ENCODE measurements at regions not wholly inside any gene's neighbourhood (a gene's known extent, or its start where the extent isn't known, plus 50 kb on each side); places are given as distances from the start of the nearest gene placed in this dataset.

- Histone ChIP-seq H3K4me3 (ENCODE audit: low read length, poor library complexity, severe bottlenecking) (no peak overlapping the region), H3K9ac (ENCODE audit: low read depth, low read length, poor library complexity, severe bottlenecking) (no peak overlapping the region), H3K9me3 (ENCODE audit: insufficient read depth, low read depth, low read length) (no peaks in the 10 kb centered on the region), H3K4me1 (ENCODE audit: insufficient read depth, low read length, poor library complexity, severe bottlenecking) (peaks cover 58% of the 10 kb centered on the region), H3K36me3 (ENCODE audit: insufficient read depth, low read length) (no peaks in the 10 kb centered on the region), H3K27me3 (ENCODE audit: insufficient read depth, low read length, poor library complexity, severe bottlenecking) (no peaks in the 10 kb centered on the region), H3K4me2 (ENCODE audit: low read depth, low read length, poor library complexity, severe bottlenecking) (no peak overlapping the region), H3F3A (ENCODE audit: low read depth) (no peaks in the 10 kb centered on the region), H3K9me2 (replicated peaks; ENCODE audit: low read depth, low read length) (no peaks in the 10 kb centered on the region), H2AFZ (ENCODE audit: low read length) (no peak overlapping the region), H4K20me1 (ENCODE audit: insufficient read depth, low read length, poor library complexity, severe bottlenecking) (no peaks in the 10 kb centered on the region), H3K79me2 (ENCODE audit: insufficient read depth, low read length) (no peaks in the 10 kb centered on the region)
- TF ChIP-seq EZH2phosphoT487 (IDR thresholded peaks at IDR 0.05; ENCODE audit: borderline replicate concordance), result no peak
- TF ChIP-seq, protein P1, sequence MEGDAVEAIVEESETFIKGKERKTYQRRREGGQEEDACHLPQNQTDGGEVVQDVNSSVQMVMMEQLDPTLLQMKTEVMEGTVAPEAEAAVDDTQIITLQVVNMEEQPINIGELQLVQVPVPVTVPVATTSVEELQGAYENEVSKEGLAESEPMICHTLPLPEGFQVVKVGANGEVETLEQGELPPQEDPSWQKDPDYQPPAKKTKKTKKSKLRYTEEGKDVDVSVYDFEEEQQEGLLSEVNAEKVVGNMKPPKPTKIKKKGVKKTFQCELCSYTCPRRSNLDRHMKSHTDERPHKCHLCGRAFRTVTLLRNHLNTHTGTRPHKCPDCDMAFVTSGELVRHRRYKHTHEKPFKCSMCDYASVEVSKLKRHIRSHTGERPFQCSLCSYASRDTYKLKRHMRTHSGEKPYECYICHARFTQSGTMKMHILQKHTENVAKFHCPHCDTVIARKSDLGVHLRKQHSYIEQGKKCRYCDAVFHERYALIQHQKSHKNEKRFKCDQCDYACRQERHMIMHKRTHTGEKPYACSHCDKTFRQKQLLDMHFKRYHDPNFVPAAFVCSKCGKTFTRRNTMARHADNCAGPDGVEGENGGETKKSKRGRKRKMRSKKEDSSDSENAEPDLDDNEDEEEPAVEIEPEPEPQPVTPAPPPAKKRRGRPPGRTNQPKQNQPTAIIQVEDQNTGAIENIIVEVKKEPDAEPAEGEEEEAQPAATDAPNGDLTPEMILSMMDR (conservative IDR thresholded peaks at IDR 0.05; ENCODE audit: low read length), result no peak
These were observed 257.2 kb downstream of the ETS1 start for GRCh38 chr11:128330203-128330602.

GRCh38 chr11:128328955-128329551, 258.3 kb downstream of the ETS1 start:
- H3K4me2 ChIP-seq (ENCODE audit: low read depth, low read length, poor library complexity, severe bottlenecking), result peak overlapping the region; percentile 31
- peaks cover 63% of the 10 kb centered on the region for H3K4me1 ChIP-seq (ENCODE audit: insufficient read depth, low read length, poor library complexity, severe bottlenecking)
- H2AFZ ChIP-seq (ENCODE audit: low read length), result peak overlapping the region; percentile 38
- no peaks in the 10 kb centered on the region for H3K79me2 ChIP-seq (ENCODE audit: insufficient read depth, low read length)
- H3K9me2 ChIP-seq (replicated peaks; ENCODE audit: low read depth, low read length), result no peaks in the 10 kb centered on the region
- no peaks in the 10 kb centered on the region for H3K27me3 ChIP-seq (ENCODE audit: insufficient read depth, low read length, poor library complexity, severe bottlenecking)
- H4K20me1 ChIP-seq (ENCODE audit: insufficient read depth, low read length, poor library complexity, severe bottlenecking), result no peaks in the 10 kb centered on the region
- no peaks in the 10 kb centered on the region for H3K9me3 ChIP-seq (ENCODE audit: insufficient read depth, low read depth, low read length)
- no peak for TF ChIP-seq EZH2phosphoT487 (IDR thresholded peaks at IDR 0.05; ENCODE audit: borderline replicate concordance)
- TF ChIP-seq, protein P1 (conservative IDR thresholded peaks at IDR 0.05; ENCODE audit: low read length), result no peak
- H3F3A ChIP-seq (ENCODE audit: low read depth), result no peaks in the 10 kb centered on the region
- H3K9ac ChIP-seq (ENCODE audit: low read depth, low read length, poor library complexity, severe bottlenecking), result peak overlapping the region; percentile 7
- H3K36me3 ChIP-seq (ENCODE audit: insufficient read depth, low read length), result no peaks in the 10 kb centered on the region
- H3K4me3 ChIP-seq (ENCODE audit: low read length, poor library complexity, severe bottlenecking), result no peak overlapping the region

- H3F3A ChIP-seq (ENCODE audit: low read depth), result no peaks in the 10 kb centered on the region
These were observed 260.1 kb downstream of the ETS1 start for GRCh38 chr11:128327274-128327673.

More at GRCh38 chr11:128327274-128327673, 260.1 kb downstream of the ETS1 start:
- Histone ChIP-seq H3K36me3 (ENCODE audit: insufficient read depth, low read length) (no peaks in the 10 kb centered on the region), H2AFZ (ENCODE audit: low read length) (no peak overlapping the region), H3K4me2 (ENCODE audit: low read depth, low read length, poor library complexity, severe bottlenecking) (no peak overlapping the region), H3K79me2 (ENCODE audit: insufficient read depth, low read length) (no peaks in the 10 kb centered on the region), H3K4me3 (ENCODE audit: low read length, poor library complexity, severe bottlenecking) (no peak overlapping the region), H3K9ac (ENCODE audit: low read depth, low read length, poor library complexity, severe bottlenecking) (no peak overlapping the region), H3K27me3 (ENCODE audit: insufficient read depth, low read length, poor library complexity, severe bottlenecking) (no peaks in the 10 kb centered on the region), H4K20me1 (ENCODE audit: insufficient read depth, low read length, poor library complexity, severe bottlenecking) (no peaks in the 10 kb centered on the region), H3K9me2 (replicated peaks; ENCODE audit: low read depth, low read length) (no peaks in the 10 kb centered on the region), H3K4me1 (ENCODE audit: insufficient read depth, low read length, poor library complexity, severe bottlenecking) (peaks cover 81% of the 10 kb centered on the region), H3K9me3 (ENCODE audit: insufficient read depth, low read depth, low read length) (no peaks in the 10 kb centered on the region)
- TF ChIP-seq, protein P1 (conservative IDR thresholded peaks at IDR 0.05; ENCODE audit: low read length), result no peak
- TF ChIP-seq EZH2phosphoT487 (IDR thresholded peaks at IDR 0.05; ENCODE audit: borderline replicate concordance), result no peak
